ENCODE measurements at regions not wholly inside any gene's neighbourhood (a gene's known extent, or its start where the extent isn't known, plus 50 kb on each side); places are given as distances from the start of the nearest gene placed in this dataset.
"Not testable (repeated sequence)": the region's sequence is repeated elsewhere in the genome, so short reads cannot be mapped to it uniquely, and the experiment has no call there.

DNA sequence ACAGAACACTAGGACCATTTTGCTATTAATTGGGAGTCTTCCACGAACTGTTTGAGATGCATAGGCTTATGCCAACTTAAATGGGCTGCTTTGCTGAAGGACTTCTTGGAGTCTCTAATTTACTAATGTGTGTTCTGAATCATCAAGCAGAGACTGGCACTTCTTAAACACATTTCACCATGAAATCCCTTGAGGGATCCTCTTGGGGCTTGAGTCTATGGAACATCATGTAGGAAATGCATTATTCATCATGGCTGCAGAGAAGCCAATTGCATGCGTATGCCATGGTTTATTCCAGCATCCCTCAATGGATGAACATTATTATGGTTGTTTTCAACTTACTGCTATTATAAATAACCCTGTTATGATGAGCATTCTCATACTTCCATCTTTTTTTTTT lies 73.4 kb downstream of the FGD2 start:
- DNase-seq (ENCODE audit: low spot score) (no peak), FAIRE-seq (no peak)

DNA sequence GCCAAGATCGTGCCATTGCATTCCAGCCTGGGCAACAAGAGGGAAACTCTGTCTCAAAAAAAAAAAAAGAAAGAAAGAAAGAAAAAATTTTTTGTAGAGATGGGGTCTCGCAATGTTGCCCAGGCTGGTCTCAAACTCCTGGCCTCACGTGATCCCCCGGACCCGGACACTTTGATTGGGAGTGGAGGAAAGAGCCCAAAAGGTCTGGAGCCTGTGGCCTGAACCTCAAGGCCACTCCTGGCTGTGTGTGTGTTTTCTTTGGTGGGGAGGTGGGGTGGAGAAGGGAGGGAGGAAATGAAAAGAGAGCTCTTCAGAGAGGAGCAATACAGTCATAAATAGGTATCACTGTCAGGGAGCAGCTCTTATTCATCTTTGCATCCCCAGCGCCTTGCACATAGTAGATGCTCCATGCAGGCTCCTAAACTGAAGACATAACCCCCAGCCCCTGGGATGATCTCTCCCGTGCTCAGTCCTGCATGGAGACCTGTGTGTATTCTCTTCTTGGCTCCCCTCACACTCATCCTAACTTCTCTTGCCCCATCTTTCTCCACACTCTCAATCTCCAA lies 75.7 kb downstream of the FGD2 start:
- DNase-seq (ENCODE audit: low spot score): no peak
- FAIRE-seq: no peak

DNA sequence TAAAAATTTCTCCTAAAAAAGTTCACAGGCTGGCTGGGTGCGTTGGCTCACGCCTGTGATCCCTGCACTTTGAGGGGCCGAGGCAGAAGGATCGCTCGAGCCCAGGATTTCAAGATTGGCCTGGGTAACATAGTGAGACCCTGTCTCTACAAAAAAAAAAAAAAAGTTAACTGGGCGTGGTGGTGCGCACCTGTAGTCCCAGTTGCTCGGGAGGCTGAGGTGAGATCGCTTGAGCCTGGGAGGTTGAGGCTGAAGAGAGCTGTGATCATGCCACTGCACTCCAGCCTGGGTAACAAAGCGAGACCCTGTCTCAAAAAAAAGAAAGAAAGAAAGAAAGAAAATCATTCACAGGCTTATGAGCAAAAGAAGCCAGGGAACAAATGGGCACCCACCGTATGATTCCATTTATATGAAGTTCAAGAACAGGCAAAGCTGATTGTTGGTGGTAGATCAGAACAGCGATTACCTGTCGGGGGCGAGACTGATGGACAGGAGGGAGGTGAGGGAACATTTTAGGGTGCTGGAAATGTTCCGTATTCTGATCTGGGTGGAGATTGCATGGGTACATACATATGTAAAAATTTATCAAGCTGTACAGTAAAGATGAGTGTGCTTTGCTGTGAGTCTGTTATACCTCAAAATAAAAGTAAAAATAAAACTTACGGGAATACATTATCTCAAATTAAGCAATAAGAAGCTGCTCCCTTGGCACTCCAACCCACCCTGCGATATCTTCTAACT lies 77.1 kb downstream of the FGD2 start:
- FAIRE-seq: no peak
- DNase-seq (ENCODE audit: low spot score): no peak

DNA sequence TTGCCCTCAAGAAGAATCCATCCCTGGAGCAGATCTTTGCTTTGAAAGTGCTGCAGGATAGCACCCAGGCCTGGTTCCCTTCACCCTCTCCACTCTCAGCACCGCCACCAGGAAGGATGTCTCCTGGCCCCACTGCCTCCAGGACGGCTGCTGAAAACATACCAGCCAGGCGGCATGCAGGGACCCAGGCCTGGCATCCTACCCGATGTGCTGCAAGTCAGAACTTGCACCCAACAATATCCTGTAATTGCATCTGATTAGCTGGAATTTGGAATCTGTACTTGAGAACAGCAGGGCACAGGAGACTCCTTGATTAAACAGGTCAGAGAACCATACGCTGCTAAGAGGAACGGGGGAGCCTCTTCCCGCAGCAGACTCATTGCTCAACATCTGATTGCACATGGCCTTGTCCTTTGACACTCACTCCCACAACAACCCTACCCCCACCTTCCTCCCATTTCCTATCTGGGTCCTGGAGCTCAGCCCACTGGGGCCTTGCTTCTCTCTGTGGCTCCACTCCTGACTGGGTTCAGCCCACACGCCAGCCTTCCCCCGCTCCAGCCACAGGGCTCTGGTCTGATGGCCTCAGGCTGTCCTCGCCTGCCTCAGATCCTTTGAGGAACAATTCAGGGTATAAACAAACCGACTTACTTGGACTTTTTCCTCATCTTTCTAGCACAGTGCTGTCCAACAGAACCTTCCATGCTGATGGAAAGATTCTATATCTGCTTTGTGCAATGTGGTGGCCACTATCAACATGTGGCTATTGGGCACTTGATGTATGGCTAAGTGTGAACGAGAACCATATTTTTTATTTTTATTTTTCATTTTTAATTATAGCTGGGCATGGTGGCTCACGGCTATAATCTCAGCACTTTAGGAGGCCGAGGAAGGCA lies 78.0 kb downstream of the FGD2 start:
- FAIRE-seq: no peak
- no peak for DNase-seq (ENCODE audit: low spot score)

DNA sequence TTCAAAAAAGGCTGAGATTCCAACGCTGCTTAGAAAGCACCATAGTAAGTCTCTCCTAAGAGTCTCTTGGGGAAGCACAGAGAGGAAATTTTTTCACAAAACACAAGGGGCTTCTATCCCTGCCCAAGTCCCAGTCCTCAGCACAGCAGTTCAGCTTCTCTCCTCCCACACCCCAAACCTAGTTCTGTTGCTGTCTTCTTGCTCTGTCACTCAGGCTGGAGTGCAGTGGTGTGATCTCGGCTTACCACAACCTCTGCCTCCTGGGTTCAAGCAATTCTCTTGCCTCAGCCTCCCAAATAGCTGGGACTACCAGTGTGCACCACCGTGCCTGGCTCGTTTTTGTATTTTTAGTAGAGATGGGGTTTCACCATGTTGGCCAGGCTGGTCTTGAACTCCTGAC lies 79.2 kb downstream of the FGD2 start:
- not testable (repeated sequence) for DNase-seq (ENCODE audit: low spot score); FAIRE-seq

DNA sequence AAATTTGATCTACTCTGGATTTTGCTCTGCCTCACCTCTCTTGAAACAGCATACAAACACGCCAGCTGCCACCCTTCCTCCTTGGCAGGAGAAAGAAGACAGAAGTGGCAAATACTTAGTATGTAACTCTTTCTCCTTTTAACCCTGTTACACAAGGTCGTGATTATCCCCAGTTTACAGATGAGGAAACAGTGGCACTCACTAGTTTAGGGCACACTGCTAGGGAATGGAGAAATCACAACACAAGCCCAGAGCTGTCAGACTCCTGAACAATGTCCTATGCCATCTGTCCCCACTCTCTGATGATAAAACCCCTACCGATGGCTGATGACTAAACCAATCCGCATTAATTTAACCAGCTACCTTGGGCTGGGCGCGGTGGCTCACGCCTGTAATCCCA lies 79.7 kb downstream of the FGD2 start:
- DNase-seq (ENCODE audit: low spot score) (no peak), FAIRE-seq (no peak)

DNA sequence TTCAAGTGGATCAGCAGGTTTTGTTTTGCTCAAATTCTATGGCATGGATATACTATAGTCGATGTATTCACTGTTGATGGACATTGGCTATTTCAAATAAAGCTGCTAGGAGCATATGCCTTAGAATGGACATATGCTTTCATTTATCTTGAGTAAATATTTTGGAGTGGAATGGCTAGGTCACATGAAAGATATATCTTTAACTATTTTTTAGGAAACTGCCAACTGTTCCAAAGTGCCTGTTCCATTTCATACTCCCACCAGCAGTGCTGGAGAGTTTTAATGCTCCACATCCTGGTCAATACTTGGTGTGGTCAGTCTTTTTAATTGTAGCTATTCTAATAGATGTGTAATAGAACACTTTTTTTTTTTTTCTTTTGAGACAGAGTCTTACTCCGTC lies 81.1 kb upstream of the PIM1 start:
- no peak for DNase-seq (ENCODE audit: low spot score)
- no peak for FAIRE-seq

DNA sequence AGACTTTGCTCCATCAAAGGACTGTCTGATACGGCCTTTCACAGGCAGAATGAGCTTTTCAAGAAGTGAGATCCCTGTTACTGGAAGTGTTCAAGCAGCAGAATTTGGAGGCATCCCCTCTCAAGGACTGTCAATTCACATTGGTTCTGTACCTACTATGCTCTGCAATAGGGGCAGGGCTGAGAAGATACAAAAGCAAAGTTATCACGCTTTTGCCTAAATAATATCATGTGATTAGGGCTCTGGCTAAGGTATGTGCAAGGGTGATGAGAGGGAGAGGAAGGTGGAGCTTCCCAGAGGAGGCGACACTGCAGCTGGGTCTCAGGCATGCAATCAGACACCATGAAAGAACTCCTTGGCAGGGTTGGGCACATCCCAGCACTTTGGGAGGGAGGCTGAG lies 80.2 kb upstream of the PIM1 start:
- DNase-seq (ENCODE audit: low spot score) (no peak), FAIRE-seq (no peak)

DNA sequence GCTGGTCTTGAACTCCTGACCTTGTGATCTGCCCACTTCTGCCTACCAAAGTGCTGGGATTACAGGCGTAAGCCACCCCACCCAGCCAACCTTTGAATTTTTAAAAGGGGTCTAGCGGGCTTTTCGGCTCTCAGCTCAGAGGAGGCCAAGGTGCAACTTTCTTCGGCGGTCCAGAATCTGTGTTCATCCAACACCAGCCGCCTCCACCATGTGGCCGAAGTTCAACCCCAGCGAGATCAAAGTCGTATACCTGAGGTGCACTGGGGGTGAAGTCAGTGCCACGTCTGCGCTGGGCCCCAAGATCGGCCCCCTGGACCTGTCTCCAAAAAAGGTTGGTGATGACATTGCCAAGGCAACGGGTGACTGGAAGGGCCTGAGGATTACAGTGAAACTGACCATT lies 78.8 kb upstream of the PIM1 start:
- FAIRE-seq: not testable (repeated sequence)

DNA sequence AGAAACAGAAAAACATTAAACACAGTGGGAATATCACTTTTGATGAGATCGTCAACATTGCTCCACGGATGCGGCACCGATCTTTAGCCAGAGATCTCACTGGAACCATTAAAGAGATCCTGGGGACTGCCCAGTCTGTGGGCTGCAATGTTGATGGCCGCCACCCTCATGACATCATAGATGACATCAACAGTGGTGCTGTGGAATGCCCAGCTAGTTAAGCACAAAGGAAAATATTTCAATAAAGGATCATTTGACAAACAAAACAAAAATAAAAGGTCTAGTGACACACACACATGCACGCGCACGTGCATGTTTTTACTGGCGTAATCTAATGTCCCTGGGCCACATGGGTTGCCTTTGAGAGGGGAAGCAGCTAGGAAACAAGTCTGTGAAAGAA lies 78.4 kb upstream of the PIM1 start:
- FAIRE-seq; DNase-seq (ENCODE audit: low spot score): not testable (repeated sequence)

More for the DNA sequence above, 78.8 kb upstream of the PIM1 start:
- DNase-seq (ENCODE audit: low spot score): not testable (repeated sequence)

DNA sequence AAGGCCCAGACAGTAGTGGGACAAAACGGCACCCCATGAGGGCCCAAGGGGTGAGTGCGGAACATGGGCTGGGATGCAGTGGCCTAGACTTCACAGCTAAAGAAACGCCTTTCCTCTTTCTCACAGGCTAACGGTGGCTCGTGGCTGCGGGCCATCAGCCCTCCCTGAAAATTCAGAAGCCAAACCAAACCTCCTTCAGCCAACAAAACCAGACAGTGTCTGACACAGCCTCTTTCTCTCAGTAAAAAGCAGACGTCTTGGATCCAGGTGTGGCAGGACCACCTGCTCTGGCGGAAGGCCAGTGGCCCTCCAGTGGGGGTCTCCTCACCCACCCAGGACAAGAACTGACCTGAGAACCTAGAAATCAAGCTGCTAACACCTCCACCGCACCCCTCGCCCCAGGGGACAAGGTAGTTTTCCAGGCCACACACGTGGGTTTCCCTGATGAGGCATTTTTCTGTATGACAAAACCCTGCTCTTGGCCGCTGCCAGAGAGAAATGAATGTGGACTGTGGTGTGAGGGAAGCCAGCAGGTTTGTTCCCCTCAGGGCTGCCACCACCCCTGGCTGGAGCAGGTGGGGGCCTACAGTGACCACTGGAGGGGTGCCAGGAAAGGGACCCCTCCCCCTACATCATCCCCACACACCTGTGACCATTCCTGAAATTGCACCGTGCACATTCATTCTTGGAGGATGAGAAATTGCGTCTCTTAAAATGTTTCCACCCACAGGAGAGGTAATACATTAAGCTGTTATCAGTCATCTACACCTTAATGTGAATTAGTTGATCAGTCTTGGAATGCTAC lies 76.8 kb upstream of the PIM1 start:
- FAIRE-seq (no peak), DNase-seq (ENCODE audit: low spot score) (no peak)

DNA sequence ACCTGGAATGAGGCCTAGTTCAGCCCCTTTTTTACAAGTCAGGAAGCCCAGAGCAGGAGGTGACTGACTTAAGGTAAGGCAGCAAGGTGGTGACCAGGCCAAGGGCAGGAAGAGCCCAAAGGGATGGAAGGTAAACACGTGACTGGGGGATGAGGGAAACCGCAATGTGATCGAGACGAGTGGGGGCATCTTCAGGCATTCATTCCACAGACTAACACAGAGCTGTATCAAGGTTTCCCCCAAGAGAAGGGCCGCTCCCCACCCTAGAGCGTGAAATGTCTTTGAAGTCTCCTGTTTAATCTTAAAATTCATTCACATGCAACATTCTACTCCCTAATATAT lies 76.3 kb upstream of the PIM1 start:
- FAIRE-seq: no peak
- DNase-seq (ENCODE audit: low spot score): no peak

DNA sequence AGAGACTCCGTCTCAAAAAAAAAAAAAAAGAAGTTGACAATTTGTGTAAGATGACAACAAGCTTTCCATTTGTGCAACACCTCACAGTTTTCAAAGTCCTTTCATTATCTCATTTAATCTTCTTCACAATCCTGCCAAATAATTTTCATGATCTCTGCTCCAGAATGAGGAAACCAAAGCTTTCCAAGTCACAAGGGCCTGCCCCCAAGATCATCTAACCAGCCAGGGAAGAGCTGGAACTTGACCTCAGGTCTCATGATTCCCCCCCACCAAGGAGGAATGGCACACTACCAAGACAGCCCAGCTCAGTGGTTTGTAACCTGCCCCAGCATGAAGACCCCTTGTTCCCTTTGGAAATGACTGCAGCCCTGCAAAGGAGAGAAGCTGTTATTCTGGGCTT lies 74.0 kb upstream of the PIM1 start:
- FAIRE-seq (no peak), DNase-seq (ENCODE audit: low spot score) (no peak)

DNA sequence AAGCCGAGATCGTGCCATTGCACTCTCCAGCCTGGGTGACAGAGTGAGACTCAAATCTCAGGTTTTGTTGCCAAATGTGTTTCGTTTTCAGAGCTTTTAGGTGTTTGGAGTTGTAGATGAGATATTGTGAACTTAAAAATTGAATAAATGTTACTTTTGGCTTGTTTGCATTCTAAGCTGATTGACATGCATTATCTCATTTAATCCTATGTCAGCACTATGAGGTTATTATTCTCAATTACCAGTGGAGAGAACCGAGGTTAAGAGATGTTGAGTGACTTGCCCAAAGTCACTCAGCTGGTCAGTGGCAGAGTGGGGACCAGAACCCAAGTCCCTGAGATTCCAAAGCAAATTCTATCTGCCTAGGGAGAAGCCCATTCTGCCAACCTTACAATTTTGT lies 72.6 kb upstream of the PIM1 start:
- FAIRE-seq: no peak
- DNase-seq (ENCODE audit: low spot score): no peak

DNA sequence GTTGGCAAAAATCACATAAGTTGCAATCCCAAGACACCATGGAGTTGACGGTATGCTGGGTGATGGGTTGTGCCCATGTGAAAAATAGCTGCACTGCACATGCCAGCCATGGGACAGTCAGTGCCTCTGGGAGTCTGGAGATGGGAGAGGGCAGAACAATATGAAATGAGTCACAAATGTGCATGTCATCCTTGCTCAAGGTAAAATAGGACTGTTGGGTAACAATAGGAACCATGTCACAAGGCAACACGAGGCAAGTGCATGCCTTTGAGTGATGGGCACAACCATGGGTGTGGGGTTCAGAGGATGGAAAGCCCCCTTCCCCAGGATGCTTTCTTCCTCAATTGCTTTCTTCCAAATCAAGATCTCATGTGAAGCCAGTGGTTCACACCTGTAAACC lies 70.5 kb upstream of the PIM1 start:
- DNase-seq (ENCODE audit: low spot score): peak; percentile 4
- FAIRE-seq: no peak

DNA sequence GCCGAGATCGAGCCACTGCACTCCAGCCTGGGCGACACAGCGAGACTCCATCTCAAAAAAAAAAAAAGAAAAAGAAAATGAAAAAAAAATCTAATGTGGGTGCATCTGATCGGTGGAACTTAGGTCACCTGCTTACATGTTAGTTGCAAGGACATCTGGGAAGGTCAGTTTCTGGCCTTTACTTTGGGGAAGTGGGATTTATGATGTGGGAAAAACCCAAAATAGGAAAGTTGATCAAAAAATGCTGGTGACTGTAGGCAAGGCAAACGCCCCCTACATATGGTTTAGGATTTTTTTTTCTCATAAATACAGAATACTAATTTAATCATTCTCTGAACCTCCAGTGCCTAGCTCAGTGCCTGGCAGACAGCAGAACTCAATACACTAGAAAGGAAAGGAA lies 69.2 kb upstream of the PIM1 start:
- no peak for FAIRE-seq

DNA sequence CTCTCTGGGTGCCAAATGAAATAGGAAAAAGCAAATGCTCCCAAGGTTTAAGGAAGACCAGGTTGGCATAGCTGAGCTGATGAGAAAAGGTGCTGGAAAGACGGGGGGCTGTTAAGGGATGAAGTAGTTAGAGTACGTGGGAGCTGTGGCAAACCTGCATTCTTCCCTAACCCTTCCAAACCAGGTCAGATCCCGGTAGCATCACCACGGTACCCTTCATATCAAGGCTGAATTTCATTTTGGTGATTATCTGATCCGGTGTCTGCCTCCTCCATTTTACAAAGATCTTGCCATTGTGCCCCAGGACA lies 68.0 kb upstream of the PIM1 start:
- FAIRE-seq: no peak
- DNase-seq (ENCODE audit: low spot score): no peak

More for the DNA sequence above, 69.2 kb upstream of the PIM1 start:
- DNase-seq (ENCODE audit: low spot score): no peak

DNA sequence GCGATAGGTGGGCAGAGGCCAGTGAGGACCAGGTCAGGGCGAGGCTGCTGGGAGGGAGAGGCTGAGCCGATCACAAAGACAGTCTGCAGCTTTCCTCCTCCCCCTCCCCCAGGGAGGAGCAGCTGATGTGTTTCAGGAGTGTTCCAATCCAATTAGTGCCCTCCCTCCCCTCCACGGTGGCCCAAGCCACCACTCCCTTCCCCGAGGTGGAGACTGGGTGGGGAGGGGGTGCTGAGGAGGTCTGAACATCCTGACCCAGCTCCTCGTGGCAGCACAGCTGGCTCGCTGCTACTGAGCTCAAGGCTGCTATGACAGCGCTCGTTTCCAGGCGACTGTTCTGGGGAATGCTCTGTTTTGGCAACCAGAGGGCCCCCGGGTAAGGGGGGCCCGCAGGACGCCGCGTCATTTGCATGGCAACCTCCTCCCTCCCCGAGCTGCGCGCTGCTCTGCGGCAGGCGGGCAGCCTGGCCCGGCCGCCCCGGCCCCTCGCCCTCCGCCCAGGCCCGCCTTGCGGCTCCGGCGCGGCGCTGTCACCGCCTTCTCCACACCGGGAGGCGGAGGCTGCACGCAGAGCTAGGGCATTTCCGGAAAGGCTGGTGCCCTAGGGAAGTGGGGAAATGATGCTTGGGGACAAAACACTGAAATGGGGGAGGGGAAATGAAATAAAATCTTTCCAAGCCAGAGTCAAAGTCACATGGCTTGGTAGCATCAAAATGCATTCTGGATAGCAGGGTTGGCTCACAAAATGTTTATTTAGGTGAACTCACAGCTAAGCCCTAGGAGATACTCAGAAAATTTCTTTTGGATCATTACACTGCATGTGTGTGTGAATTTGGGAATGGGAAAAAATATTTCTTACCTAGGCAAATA lies 67.4 kb upstream of the PIM1 start:
- no peak for FAIRE-seq

DNA sequence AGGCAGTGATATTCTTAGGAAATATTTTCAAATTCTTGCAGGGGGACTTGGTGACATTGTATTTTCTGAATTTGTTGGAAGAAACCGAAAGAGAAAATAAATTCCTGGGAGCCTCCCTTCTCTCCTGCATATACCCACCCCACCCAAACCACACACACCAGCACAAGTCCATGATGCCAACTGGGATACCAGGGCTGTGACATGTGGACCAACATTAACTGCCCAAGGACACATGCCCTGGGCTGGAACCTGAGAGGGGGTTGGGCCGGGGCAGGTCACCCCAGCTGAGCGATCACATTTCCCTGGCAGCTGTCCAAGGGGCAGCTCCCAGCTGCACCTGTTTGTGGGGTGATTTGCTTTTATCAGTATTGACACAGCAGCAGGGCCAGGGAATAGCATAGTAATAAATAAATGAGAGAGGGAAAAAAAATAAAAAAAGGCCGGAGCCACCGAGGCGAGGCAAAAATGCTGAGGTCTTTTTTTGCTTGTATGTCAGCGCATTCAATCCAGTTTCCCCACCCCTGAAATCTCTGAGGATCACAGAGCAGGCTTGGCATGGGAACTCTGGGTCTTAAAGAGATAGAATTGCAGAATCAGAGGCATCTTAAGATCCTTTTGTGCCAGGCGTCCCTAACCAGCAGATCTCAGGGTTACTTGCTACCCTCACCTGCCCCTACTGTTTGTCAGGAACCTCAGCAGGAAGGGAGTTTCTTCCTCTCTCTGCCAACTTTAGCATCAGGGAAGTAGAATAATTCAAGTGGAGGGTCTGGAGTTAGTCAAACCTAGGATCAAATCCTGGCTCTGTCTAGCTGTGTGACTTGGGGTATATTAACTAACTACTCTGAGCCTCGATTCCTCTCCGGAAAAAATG lies 66.5 kb upstream of the PIM1 start:
- DNase-seq (ENCODE audit: low spot score): peak; percentile 32
- FAIRE-seq: no peak

More for the DNA sequence above, 67.4 kb upstream of the PIM1 start:
- DNase-seq (ENCODE audit: low spot score): peak; percentile 71

DNA sequence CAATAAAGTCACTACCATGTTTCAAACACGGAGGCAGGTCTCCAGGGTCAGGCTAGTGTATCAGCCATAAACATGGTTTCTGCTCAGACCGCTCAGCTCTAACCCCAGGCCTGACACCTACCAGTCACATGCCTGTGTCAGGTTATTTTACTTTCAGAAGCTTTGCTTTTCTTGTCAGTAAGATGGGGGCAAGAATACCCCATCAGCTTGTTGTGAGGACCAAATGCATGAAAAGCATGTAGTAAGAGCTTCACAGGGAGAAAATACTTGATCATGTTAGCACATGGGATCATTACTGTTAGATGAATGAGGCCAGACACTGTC lies 65.2 kb upstream of the PIM1 start:
- no peak for FAIRE-seq
- no peak for DNase-seq (ENCODE audit: low spot score)

All from RCC 7860 (cell line).